CD4-positive, alpha-beta T cell treated with Interferon gamma for 1 hour (primary cell): ENCODE measurements at regions not wholly inside any gene's neighbourhood (a gene's known extent, or its start where the extent isn't known, plus 50 kb on each side); places are given as distances from the start of the nearest gene placed in this dataset.

Experiments used
- DNase-seq: peaks from one replicate; pipeline ENCODE4 v3.0.0-alpha.2; 2020

DNA sequence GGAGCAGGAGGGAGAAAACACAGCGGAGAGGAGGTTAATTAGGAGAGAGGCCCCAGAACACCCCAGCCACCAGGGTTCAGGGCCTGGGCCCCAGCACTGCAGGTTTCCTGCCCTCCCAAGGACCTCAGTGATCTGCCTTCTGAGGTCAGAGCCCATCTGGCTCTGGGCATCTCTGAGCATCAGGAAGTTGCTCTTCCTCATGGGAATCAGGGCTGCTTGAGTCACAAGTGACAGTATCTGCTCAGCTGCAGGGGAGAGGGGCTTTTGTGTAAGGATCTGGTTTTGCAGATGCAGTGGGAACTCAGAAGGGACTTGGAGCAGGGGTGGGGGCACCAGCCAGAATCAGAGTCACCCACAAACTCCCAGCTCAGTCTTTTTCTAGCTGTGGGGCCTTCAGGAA, 472.1 kb downstream of the PTPRU start:
- no peak for DNase-seq

DNA sequence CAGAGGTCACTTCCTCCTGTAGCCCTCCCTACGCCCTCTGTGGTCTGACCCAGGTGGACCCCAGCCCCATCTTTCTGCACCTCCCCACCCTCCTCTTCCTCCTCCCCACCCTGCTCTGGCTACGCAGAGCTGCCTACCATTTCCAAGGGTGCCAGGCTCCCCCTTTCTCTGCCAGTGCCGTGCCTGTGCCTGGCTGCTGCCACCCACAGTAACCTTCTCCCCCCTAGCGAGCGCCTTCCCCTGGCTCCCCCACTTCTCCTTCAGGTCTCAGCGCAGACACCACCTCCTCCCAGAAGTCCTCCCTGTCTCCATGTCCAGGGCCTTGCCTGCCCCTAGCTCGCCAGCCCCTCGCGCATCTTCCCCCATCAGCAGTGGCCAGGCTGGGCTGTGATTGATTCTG, 471.5 kb downstream of the PTPRU start:
- no peak for DNase-seq

GRCh38 chr1:29706936-29707335, 470.6 kb downstream of the PTPRU start:
- no peak for DNase-seq

DNA sequence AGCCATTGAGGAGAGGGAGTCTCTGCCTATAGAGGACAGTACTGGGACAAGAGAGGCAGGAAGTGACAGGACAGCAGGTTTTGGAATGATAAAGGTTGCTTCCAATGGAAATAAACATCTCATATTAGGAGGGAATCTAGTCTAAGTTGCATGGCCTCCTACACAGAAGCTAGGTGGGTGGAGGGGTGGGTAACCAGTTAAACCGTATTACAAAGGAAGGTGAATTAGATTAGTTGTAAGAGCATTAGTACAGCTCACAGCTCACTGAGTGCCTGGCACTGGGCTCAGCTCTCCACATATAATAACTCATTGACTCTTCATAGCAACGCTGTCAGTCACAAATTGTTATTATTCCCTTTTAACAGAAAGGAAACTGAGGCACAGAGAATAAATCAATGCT, 468.1 kb downstream of the PTPRU start:
- DNase-seq: no peak

- DNase-seq: no peak
Measured at GRCh38 chr1:29703596-29704370, 467.5 kb downstream of the PTPRU start.

- DNase-seq: no peak
Measured at GRCh38 chr1:29700491-29700890, 464.2 kb downstream of the PTPRU start.

GRCh38 chr1:29698626-29699025, 462.3 kb downstream of the PTPRU start:
- no peak for DNase-seq

- DNase-seq: no peak
Measured at GRCh38 chr1:29698033-29698432, 461.7 kb downstream of the PTPRU start.

DNA sequence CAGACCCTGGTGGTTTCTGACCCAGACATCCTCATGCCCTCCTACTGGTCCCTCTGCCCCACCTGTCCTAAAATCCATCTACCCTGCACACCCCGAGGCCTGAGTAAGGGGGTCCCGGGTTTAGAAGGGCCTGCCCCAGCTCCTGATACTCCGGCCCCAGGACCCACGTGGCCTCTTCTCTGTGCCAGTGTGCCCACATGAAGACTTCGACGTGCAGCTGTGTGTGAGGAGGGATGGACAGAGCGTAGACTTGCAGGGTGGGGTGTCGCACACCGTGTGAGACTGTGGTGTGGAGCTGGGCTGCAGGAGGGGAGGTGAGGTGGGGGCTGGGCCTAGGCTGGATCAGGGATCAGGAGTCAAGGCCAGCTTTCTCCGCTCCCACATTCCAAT, 461.1 kb downstream of the PTPRU start:
- no peak for DNase-seq

DNA sequence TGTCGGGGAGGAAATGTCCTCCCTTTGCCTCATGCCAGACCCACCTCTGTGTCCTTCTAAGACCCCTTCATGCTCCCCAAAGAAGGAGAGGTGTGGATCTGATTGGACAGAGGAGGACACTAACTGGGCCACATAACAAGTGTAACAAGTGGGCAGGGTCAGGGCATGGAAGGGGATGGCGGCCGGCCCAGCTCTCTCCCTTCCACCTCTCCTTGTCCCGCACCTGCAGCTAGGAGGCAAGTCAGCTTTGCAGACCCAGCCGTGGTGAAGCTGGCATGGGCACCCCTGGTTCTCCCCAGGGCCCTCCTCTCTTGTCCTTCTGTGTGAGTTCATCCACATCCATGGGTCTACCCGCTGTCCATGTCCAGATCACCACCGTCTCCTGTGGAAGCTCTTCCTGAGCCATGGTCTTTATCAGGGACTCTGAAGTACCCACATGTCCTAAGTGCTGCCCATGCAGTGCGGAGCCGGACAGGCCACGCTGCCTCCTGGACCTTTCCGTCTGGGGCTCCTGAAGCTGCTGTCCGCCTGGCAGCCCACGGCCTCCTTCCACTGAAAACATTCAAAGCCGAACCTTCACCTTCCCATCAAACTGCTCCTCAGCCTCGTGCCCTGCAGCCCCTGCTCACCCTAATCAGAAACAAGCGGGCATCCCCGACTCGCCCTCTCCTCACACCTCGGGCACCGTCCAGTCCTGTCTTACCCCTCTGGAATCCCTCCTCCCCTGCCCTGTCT, 460.5 kb downstream of the PTPRU start:
- DNase-seq: no peak

- no peak for DNase-seq
Measured at GRCh38 chr1:29695803-29696202, 459.5 kb downstream of the PTPRU start.

DNA sequence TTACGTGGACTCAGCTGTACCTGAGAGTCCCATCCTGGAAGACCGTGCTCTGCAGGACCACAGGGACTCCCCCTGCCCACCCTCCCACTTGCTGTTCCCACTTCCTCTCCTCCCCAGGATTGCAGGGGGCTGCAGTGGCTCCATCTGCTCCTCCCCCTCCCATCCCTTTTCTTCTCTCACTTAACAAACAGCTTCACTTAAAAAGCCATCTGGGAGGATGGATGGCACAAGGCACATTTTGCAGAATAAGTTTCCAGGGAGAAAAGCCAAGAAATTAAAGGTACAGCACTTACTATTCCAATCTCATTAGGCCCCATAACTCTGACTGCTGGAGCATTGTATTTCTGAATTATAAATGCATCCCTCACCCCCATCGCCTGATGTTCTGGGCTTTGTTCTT, 458.7 kb downstream of the PTPRU start:
- DNase-seq: no peak

DNA sequence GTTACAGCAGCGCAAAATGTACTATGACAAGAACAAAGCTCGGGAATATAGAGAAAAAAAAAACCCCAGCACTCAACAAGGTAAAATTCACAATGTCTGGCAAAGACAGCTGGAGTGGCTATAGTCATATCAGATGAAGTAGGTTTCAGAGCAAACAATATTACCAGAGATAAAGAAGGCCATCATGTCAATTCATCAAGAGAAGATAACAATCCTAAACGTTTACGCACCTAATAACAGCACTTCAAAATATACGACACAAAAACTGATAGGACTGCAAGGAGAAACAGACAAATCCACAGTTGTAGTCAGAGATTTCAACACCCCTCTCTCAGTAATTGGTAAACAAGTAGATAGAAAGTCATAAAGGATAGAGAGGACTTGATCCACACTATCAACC, 455.2 kb downstream of the PTPRU start:
- no peak for DNase-seq

GRCh38 chr1:29690156-29690555, 453.8 kb downstream of the PTPRU start:
- DNase-seq: no peak

DNA sequence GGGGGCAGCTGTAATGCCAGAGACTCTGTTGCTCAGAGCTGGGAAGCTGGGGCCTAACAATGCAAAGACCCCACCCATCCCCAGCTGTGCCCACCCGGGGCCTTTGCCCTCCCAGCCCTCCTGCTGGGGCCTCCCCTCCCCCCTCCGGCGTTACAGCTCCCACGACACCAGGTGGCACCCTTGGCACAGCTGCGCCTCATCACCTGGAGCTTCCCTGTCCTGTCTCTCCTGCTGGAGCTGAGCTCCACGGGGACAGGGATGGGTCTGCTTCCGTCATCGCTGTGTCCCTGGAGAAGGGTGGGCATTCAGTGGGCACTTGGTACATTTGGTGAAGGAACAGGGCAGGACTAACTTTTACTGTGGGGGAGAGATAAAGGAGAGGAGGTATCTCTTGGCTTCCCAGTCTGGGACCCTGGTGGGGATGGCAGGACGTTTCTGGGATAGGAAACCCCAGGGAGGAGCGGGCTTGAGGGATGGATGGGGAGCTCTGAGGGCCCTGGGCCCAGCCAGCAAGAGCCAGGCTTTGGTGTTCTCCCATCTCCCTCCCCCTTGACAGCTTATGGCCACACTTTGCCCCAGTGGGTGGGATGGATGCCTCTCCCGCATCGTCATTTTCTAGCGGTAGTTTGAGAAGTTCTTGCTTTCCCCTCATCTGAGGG, 453.2 kb downstream of the PTPRU start:
- no peak for DNase-seq

GRCh38 chr1:29688471-29689365, 452.4 kb downstream of the PTPRU start:
- no peak for DNase-seq

GRCh38 chr1:29687601-29688244, 451.4 kb downstream of the PTPRU start:
- no peak for DNase-seq

GRCh38 chr1:29687166-29687565, 450.8 kb downstream of the PTPRU start:
- DNase-seq: no peak

GRCh38 chr1:29686012-29686930, 449.9 kb downstream of the PTPRU start:
- DNase-seq: no peak

DNA sequence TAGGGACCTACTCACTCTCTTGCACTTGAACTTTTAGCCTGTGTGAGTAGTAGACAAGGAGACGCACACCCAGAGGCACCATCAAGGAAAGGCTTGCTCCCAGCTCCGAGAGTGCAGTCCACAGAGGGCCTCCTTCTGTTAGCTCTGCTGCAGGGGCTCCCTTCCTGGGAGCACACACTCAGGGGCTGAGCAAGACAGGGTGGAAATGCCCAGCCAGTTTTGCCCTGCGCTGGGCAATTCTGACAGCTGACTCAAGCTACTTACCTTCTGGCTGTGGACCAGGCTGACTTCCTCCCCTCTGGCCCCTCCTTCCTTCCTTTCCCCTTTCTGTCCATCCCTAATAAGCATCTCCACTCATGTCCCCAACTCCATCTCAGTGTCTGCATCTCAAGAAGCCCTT, 449.1 kb downstream of the PTPRU start:
- no peak for DNase-seq

DNA sequence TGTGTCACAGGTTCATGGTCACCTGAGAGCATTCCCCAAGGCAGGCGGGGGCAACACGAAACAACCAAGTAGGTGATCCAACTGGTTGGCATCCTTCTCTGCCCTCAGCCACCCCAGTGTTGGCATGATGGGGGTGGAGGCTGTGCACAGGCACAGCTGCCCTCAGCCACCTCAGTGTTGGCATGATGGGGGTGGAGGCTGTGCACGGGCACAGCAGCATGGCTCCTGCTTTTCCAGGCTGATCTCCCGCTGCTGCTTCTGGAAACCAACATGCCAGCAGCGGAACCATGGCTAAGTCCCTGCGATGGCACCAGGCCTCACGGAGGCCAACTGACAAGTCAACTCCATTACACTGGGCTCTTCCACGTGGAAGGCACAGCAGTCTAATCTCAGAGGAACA, 447.8 kb downstream of the PTPRU start:
- DNase-seq: no peak
